Peyer's patch (tissue), 4 donors: ENCODE measurements at regions not wholly inside any gene's neighbourhood (a gene's known extent, or its start where the extent isn't known, plus 50 kb on each side); places are given as distances from the start of the nearest gene placed in this dataset.

ENCODE experiments used
- DNase-seq, 3 donors: peaks; one replicate each; pipeline ENCODE4 v3.0.0-alpha.2; 2017 to 2019
- H3K27ac ChIP-seq, 4 donors: fragments of 200-600 bp; sonication (generic); one replicate each; pipeline ENCODE4 v1.5.1; 2016 to 2019
- H3K27me3 ChIP-seq, 2 donors: fragments of 200-600 bp; sonication (generic); one replicate each; pipeline ENCODE4 v1.5.1; 2019
- H3K36me3 ChIP-seq, 3 donors: fragments of 200-600 bp; sonication (generic); one replicate each; pipeline ENCODE4 v1.5.1; 2016 to 2019
- H3K4me1 ChIP-seq, 4 donors: fragments of 200-600 bp; sonication (generic); one replicate each; pipeline ENCODE4 v1.5.1; 2016 to 2019
- H3K4me3 ChIP-seq, 4 donors: fragments of 200-600 bp; sonication (generic); 1 replicate in 3 of 4; 2 replicates in 1 of 4; pipeline ENCODE4 v1.5.1; 2016 to 2019; ENCODE audit warnings: mild to moderate bottlenecking in 1 of 4
- H3K9me3 ChIP-seq, 4 donors: fragments of 200-600 bp; sonication (generic); one replicate each; pipeline ENCODE4 v1.5.1; 2016 to 2019; ENCODE audit warnings: mild to moderate bottlenecking in 1 of 4
- POLR2A ChIP-seq, 2 donors: fragments of 450-650 bp; IDR thresholded peaks; one replicate each; pipeline ENCODE4 v1.5.1; 2017; ENCODE audit warnings: antibody characterized with exemption in 2 of 2, mild to moderate bottlenecking in 2 of 2, moderate library complexity in 2 of 2
- TF ChIP-seq, protein P1 (sequence below), 6 experiments: fragments of 450-650 bp in 4 of 6; fragments of 200-600 bp in 2 of 6; sonication (generic) in 1 of 6; IDR thresholded peaks; one replicate each; pipeline ENCODE4 v1.5.1; 2017 to 2019; ENCODE audit warnings: antibody characterized with exemption in 6 of 6, mild to moderate bottlenecking in 3 of 6, moderate library complexity in 1 of 6

GRCh38 chr6:40727271-40727670, 140.1 kb upstream of the LRFN2 start:
- no peak for TF ChIP-seq POLR2A (IDR thresholded peaks at IDR 0.05)
- TF ChIP-seq, protein P1, sequence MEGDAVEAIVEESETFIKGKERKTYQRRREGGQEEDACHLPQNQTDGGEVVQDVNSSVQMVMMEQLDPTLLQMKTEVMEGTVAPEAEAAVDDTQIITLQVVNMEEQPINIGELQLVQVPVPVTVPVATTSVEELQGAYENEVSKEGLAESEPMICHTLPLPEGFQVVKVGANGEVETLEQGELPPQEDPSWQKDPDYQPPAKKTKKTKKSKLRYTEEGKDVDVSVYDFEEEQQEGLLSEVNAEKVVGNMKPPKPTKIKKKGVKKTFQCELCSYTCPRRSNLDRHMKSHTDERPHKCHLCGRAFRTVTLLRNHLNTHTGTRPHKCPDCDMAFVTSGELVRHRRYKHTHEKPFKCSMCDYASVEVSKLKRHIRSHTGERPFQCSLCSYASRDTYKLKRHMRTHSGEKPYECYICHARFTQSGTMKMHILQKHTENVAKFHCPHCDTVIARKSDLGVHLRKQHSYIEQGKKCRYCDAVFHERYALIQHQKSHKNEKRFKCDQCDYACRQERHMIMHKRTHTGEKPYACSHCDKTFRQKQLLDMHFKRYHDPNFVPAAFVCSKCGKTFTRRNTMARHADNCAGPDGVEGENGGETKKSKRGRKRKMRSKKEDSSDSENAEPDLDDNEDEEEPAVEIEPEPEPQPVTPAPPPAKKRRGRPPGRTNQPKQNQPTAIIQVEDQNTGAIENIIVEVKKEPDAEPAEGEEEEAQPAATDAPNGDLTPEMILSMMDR (IDR thresholded peaks at IDR 0.05), result no peak
- DNase-seq, result no peak
- Histone ChIP-seq H3K27me3 (no peaks in the 10 kb centered on the region), H3K36me3 (no peaks in the 10 kb centered on the region), H3K9me3 (no peaks in the 10 kb centered on the region), H3K27ac (no peak overlapping the region), H3K4me1 (no peaks in the 10 kb centered on the region), H3K4me3 (no peak overlapping the region)

GRCh38 chr6:40726853-40727252, 139.7 kb upstream of the LRFN2 start:
- no peak for DNase-seq
- no peak for TF ChIP-seq POLR2A (IDR thresholded peaks at IDR 0.05)
- TF ChIP-seq, protein P1 (IDR thresholded peaks at IDR 0.05), result no peak
- Histone ChIP-seq H3K4me3 (no peak overlapping the region), H3K9me3 (no peaks in the 10 kb centered on the region), H3K27ac (no peak overlapping the region), H3K27me3 (no peaks in the 10 kb centered on the region), H3K4me1 (no peaks in the 10 kb centered on the region), H3K36me3 (no peaks in the 10 kb centered on the region)

DNA sequence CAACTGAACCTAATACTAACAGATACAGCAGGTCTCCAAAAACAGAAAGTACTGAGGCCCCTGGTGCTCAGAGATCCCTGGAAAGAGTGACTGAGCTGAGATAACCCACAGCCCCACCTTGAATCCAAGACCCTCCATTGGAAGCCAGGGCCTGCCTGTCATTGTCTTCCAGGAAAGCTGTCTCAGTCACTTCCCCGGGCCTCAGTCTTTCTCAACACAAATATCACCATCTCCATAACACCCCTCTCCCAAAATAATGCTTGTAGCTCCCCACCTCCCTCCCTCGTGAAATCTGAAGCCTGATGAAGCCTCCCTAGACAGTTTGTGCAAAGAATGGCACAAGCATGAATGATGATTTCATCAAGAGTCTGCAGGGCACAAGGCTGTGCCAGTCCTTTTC, 138.2 kb upstream of the LRFN2 start:
- no peaks in the 10 kb centered on the region for H3K36me3 ChIP-seq
- DNase-seq, result no peak
- no peaks in the 10 kb centered on the region for H3K9me3 ChIP-seq
- H3K4me1 ChIP-seq, result peaks cover 0 to 4% (median 0%) of the 10 kb centered on the region in 4 donors
- TF ChIP-seq, protein P1 (IDR thresholded peaks at IDR 0.05), result no peak
- TF ChIP-seq POLR2A (IDR thresholded peaks at IDR 0.05), result no peak
- no peaks in the 10 kb centered on the region for H3K27me3 ChIP-seq
- H3K4me3 ChIP-seq, result no peak overlapping the region
- H3K27ac ChIP-seq, result no peak overlapping the region

- no peak for TF ChIP-seq POLR2A (IDR thresholded peaks at IDR 0.05)
- TF ChIP-seq, protein P1 (IDR thresholded peaks at IDR 0.05), result no peak
- no peak overlapping the region for H3K27ac ChIP-seq
- no peaks in the 10 kb centered on the region for H3K9me3 ChIP-seq
- H3K27me3 ChIP-seq, result no peaks in the 10 kb centered on the region
- peaks cover 0 to 9% (median 0%) of the 10 kb centered on the region in 4 donors for H3K4me1 ChIP-seq
- no peak for DNase-seq
- H3K36me3 ChIP-seq, result no peaks in the 10 kb centered on the region
- H3K4me3 ChIP-seq, result no peak overlapping the region
Measured at GRCh38 chr6:40724886-40725285, 137.7 kb upstream of the LRFN2 start.

- Histone ChIP-seq H3K4me3 (no peak overlapping the region), H3K9me3 (no peaks in the 10 kb centered on the region), H3K27ac (no peak overlapping the region), H3K36me3 (no peaks in the 10 kb centered on the region), H3K27me3 (no peaks in the 10 kb centered on the region), H3K4me1 (peaks cover 0 to 19% (median 0%) of the 10 kb centered on the region in 4 donors)
- no peak for DNase-seq
- no peak for TF ChIP-seq POLR2A (IDR thresholded peaks at IDR 0.05)
- TF ChIP-seq, protein P1 (IDR thresholded peaks at IDR 0.05), result no peak
Measured at GRCh38 chr6:40723967-40724366, 136.8 kb upstream of the LRFN2 start.
